Activated effector memory CD4-positive, alpha-beta T cell treated with Interleukin-2 at 50 U/mL for 16 hours (primary cell): ENCODE measurements at regions not wholly inside any gene's neighbourhood (a gene's known extent, or its start where the extent isn't known, plus 50 kb on each side); places are given as distances from the start of the nearest gene placed in this dataset.
"Not testable (repeated sequence)": the region's sequence is repeated elsewhere in the genome, so short reads cannot be mapped to it uniquely, and the experiment has no call there.

Experiments used
- DNase-seq: peaks from one replicate; pipeline ENCODE4 v3.0.0-alpha.2; 2020

- DNase-seq: no peak
Measured at GRCh38 chr4:164239976-164240375, 514.0 kb upstream of the SMIM31 start.

GRCh38 chr4:164251257-164251656, 502.7 kb upstream of the SMIM31 start:
- no peak for DNase-seq

GRCh38 chr4:164252286-164252685, 501.6 kb upstream of the SMIM31 start:
- no peak for DNase-seq

- no peak for DNase-seq
Measured at GRCh38 chr4:164261831-164262230, 492.1 kb upstream of the SMIM31 start.

GRCh38 chr4:164262508-164262907, 491.4 kb upstream of the SMIM31 start:
- DNase-seq: not testable (repeated sequence)

- not testable (repeated sequence) for DNase-seq
Measured at GRCh38 chr4:164277414-164277813, 476.5 kb upstream of the SMIM31 start.

GRCh38 chr4:164287173-164287572, 466.8 kb upstream of the SMIM31 start:
- no peak for DNase-seq

- DNase-seq: no peak
Measured at GRCh38 chr4:164288578-164288977, 465.4 kb upstream of the SMIM31 start.

- DNase-seq: no peak
Measured at GRCh38 chr4:164293203-164293602, 460.7 kb upstream of the SMIM31 start.

- no peak for DNase-seq
Measured at GRCh38 chr4:164293743-164294142, 460.2 kb upstream of the SMIM31 start.

GRCh38 chr4:164301430-164301829, 452.5 kb upstream of the SMIM31 start:
- DNase-seq: no peak

GRCh38 chr4:164304101-164304639, 449.8 kb upstream of the SMIM31 start:
- no peak for DNase-seq

GRCh38 chr4:164304861-164305260, 449.1 kb upstream of the SMIM31 start:
- no peak for DNase-seq

- no peak for DNase-seq
Measured at GRCh38 chr4:164307262-164307661, 446.7 kb upstream of the SMIM31 start.

GRCh38 chr4:164312671-164313070, 441.3 kb upstream of the SMIM31 start:
- no peak for DNase-seq

GRCh38 chr4:164313853-164314252, 440.1 kb upstream of the SMIM31 start:
- DNase-seq: no peak

- no peak for DNase-seq
Measured at GRCh38 chr4:164318350-164318749, 435.6 kb upstream of the SMIM31 start.

GRCh38 chr4:164319688-164320087, 434.2 kb upstream of the SMIM31 start:
- DNase-seq: no peak

GRCh38 chr4:164320847-164321246, 433.1 kb upstream of the SMIM31 start:
- DNase-seq: no peak

GRCh38 chr4:164326056-164326455, 427.9 kb upstream of the SMIM31 start:
- no peak for DNase-seq

- DNase-seq: no peak
Measured at GRCh38 chr4:164337219-164337944, 416.5 kb upstream of the SMIM31 start.

- no peak for DNase-seq
Measured at GRCh38 chr4:164343472-164343976, 410.4 kb upstream of the SMIM31 start.

GRCh38 chr4:164345756-164346155, 408.2 kb upstream of the SMIM31 start:
- DNase-seq: no peak

GRCh38 chr4:164350061-164350460, 403.9 kb upstream of the SMIM31 start:
- no peak for DNase-seq

GRCh38 chr4:164350716-164351115, 403.2 kb upstream of the SMIM31 start:
- DNase-seq: not testable (repeated sequence)
